Loucy (cell line): ENCODE measurements at regions not wholly inside any gene's neighbourhood (a gene's known extent, or its start where the extent isn't known, plus 50 kb on each side); places are given as distances from the start of the nearest gene placed in this dataset.
"Not testable (repeated sequence)": the region's sequence is repeated elsewhere in the genome, so short reads cannot be mapped to it uniquely, and the experiment has no call there.

Experiments used
- H2AFZ ChIP-seq: fragments of 200-600 bp; sonication (generic); 2 replicates; pipeline ENCODE4 v1.6.0; 2016; ENCODE audit warnings: antibody characterized with exemption, mild to moderate bottlenecking, low read length, moderate library complexity
- H3F3A ChIP-seq: fragments of 200-600 bp; 2 replicates; pipeline ENCODE4 v1.6.0; 2016; ENCODE audit warnings: antibody characterized with exemption, low read depth, mild to moderate bottlenecking
- H3K27me3 ChIP-seq: fragments of 200-600 bp; sonication (generic); 2 replicates; pipeline ENCODE4 v1.6.1; 2014; ENCODE audit warnings: low read length, mild to moderate bottlenecking; ENCODE audit not compliant: insufficient read depth, poor library complexity, severe bottlenecking
- H3K36me3 ChIP-seq: fragments of 200-600 bp; sonication (generic); 2 replicates; pipeline ENCODE4 v1.6.1; 2016; ENCODE audit warnings: low read length; ENCODE audit not compliant: insufficient read depth
- H3K4me1 ChIP-seq: fragments of 200-600 bp; sonication (generic); 2 replicates; pipeline ENCODE4 v1.5.1; 2014; ENCODE audit warnings: low read length, mild to moderate bottlenecking; ENCODE audit not compliant: insufficient read depth, poor library complexity, severe bottlenecking
- H3K4me2 ChIP-seq: fragments of 200-600 bp; sonication (generic); 2 replicates; pipeline ENCODE4 v1.6.0; 2014; ENCODE audit warnings: antibody characterized with exemption, low read length, low read depth, mild to moderate bottlenecking; ENCODE audit not compliant: poor library complexity, severe bottlenecking
- H3K4me3 ChIP-seq: fragments of 200-600 bp; sonication (generic); 2 replicates; pipeline ENCODE4 v1.5.1; 2014; ENCODE audit warnings: low read length, mild to moderate bottlenecking, mixed read lengths; ENCODE audit not compliant: poor library complexity, severe bottlenecking
- H3K79me2 ChIP-seq: fragments of 200-600 bp; sonication (generic); 2 replicates; pipeline ENCODE4 v1.6.1; 2014; ENCODE audit warnings: low read length; ENCODE audit not compliant: insufficient read depth
- H3K9ac ChIP-seq: fragments of 200-600 bp; sonication (generic); 2 replicates; pipeline ENCODE4 v1.6.0; 2014; ENCODE audit warnings: mild to moderate bottlenecking, low read depth, low read length, moderate library complexity; ENCODE audit not compliant: poor library complexity, severe bottlenecking
- H3K9me2 ChIP-seq: fragments of 200-600 bp; sonication (generic); replicated peaks from 2 replicates; pipeline ENCODE4 v1.6.1; 2016; ENCODE audit warnings: low read depth, low read length, mixed read lengths
- H3K9me3 ChIP-seq: fragments of 200-600 bp; sonication (generic); 2 replicates; pipeline ENCODE4 v1.6.1; 2014; ENCODE audit warnings: mild to moderate bottlenecking, antibody characterized with exemption, low read length, low read depth; ENCODE audit not compliant: insufficient read depth
- H4K20me1 ChIP-seq: fragments of 200-600 bp; sonication (generic); 2 replicates; pipeline ENCODE4 v1.6.0; 2014; ENCODE audit warnings: antibody characterized with exemption, low read length, mild to moderate bottlenecking; ENCODE audit not compliant: insufficient read depth, poor library complexity, severe bottlenecking
- CTCF ChIP-seq: fragments of 200-600 bp; sonication (generic); conservative IDR thresholded peaks from 2 replicates; pipeline ENCODE4 v1.5.1; 2014; ENCODE audit warnings: mild to moderate bottlenecking, antibody characterized with exemption, low read length
- EZH2phosphoT487 ChIP-seq: fragments of 200-600 bp; IDR thresholded peaks from 2 replicates; pipeline ENCODE4 v1.6.1; 2018; ENCODE audit warnings: antibody characterized with exemption, mild to moderate bottlenecking, moderate library complexity, borderline replicate concordance

GRCh38 chr5:148750614-148751013, 75.8 kb upstream of the ADRB2 start:
- TF ChIP-seq EZH2phosphoT487, result no peak
- TF ChIP-seq CTCF, result no peak
- no peak overlapping the region for H3K4me3 ChIP-seq
- H3F3A ChIP-seq, result no peaks in the 10 kb centered on the region
- H3K4me1 ChIP-seq, result peaks cover 10% of the 10 kb centered on the region
- no peak overlapping the region for H3K4me2 ChIP-seq
- 0 out of 2 replicates have a peak, but pooled peaks cover 2% of the 10 kb centered on the region for H3K9me3 ChIP-seq
- H2AFZ ChIP-seq, result no peak overlapping the region
- no peaks in the 10 kb centered on the region for H3K27me3 ChIP-seq
- no peak overlapping the region for H3K9ac ChIP-seq
- H3K36me3 ChIP-seq, result no peaks in the 10 kb centered on the region
- H3K79me2 ChIP-seq, result no peaks in the 10 kb centered on the region
- H4K20me1 ChIP-seq, result no peaks in the 10 kb centered on the region
- no peaks in the 10 kb centered on the region for H3K9me2 ChIP-seq

- no peak overlapping the region for H3K9ac ChIP-seq
- no peaks in the 10 kb centered on the region for H3K27me3 ChIP-seq
- peaks cover 10% of the 10 kb centered on the region for H3K4me1 ChIP-seq
- no peak overlapping the region for H3K4me2 ChIP-seq
- H3F3A ChIP-seq, result no peaks in the 10 kb centered on the region
- H3K9me2 ChIP-seq, result no peaks in the 10 kb centered on the region
- H3K4me3 ChIP-seq, result no peak overlapping the region
- H2AFZ ChIP-seq, result no peak overlapping the region
- H4K20me1 ChIP-seq, result no peaks in the 10 kb centered on the region
- TF ChIP-seq CTCF (no peak), EZH2phosphoT487 (no peak)
- H3K79me2 ChIP-seq, result no peaks in the 10 kb centered on the region
- 0 out of 2 replicates have a peak, but pooled peaks cover 3% of the 10 kb centered on the region for H3K9me3 ChIP-seq
- no peaks in the 10 kb centered on the region for H3K36me3 ChIP-seq
Measured at GRCh38 chr5:148751025-148751424, 75.4 kb upstream of the ADRB2 start.

- not testable (repeated sequence) for H3K36me3 ChIP-seq, H3K4me2 ChIP-seq, H3F3A ChIP-seq, H4K20me1 ChIP-seq, H3K4me3 ChIP-seq, H3K9ac ChIP-seq, H3K9me2 ChIP-seq, H3K4me1 ChIP-seq, H3K79me2 ChIP-seq, H2AFZ ChIP-seq, H3K27me3 ChIP-seq, H3K9me3 ChIP-seq
Measured at GRCh38 chr5:148752375-148752774, 74.0 kb upstream of the ADRB2 start.

GRCh38 chr5:148759101-148759500, 67.3 kb upstream of the ADRB2 start:
- H4K20me1 ChIP-seq, result no peaks in the 10 kb centered on the region

More at GRCh38 chr5:148759101-148759500, 67.3 kb upstream of the ADRB2 start:
- Histone ChIP-seq H3K9me2 (no peaks in the 10 kb centered on the region), H3K4me2 (no peak overlapping the region), H3K27me3 (no peaks in the 10 kb centered on the region), H3K79me2 (no peaks in the 10 kb centered on the region), H2AFZ (no peak overlapping the region), H3K9me3 (0 out of 2 replicates have a peak, but pooled peaks cover 3% of the 10 kb centered on the region), H3K4me3 (no peak overlapping the region), H3K36me3 (no peaks in the 10 kb centered on the region), H3K9ac (no peak overlapping the region), H3K4me1 (peaks cover 4% of the 10 kb centered on the region), H3F3A (no peaks in the 10 kb centered on the region)
- TF ChIP-seq EZH2phosphoT487, result no peak
- TF ChIP-seq CTCF, result no peak
